ENCODE measurements at regions not wholly inside any gene's neighbourhood (a gene's known extent, or its start where the extent isn't known, plus 50 kb on each side); places are given as distances from the start of the nearest gene placed in this dataset.
"Not testable (repeated sequence)": the region's sequence is repeated elsewhere in the genome, so short reads cannot be mapped to it uniquely, and the experiment has no call there.

- DNase-seq, result no peak
These were observed 636.2 kb upstream of the SPRY2 start for GRCh38 chr13:80977168-80977567.

GRCh38 chr13:80975903-80976302 is 635.0 kb upstream of the SPRY2 start:
- no peak for DNase-seq

DNA sequence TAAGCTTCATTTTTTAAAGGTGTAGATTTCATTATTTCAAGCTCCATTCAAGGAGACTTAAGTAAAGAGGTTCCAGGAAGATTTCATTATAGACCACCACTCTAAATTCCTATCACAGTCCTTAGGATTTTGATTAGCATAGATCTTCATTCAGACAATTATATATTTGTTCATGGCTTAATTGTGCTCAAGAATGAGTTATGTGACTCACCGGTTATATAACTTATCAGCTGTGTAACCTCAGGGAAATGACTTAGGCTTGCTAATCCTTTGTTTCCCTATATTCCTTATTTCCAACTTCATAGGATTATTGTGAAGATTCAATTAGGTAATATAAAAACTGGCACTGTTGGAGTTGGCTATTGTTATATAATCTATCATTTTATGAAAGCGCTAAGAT is 632.8 kb upstream of the SPRY2 start:
- no peak for DNase-seq

DNA sequence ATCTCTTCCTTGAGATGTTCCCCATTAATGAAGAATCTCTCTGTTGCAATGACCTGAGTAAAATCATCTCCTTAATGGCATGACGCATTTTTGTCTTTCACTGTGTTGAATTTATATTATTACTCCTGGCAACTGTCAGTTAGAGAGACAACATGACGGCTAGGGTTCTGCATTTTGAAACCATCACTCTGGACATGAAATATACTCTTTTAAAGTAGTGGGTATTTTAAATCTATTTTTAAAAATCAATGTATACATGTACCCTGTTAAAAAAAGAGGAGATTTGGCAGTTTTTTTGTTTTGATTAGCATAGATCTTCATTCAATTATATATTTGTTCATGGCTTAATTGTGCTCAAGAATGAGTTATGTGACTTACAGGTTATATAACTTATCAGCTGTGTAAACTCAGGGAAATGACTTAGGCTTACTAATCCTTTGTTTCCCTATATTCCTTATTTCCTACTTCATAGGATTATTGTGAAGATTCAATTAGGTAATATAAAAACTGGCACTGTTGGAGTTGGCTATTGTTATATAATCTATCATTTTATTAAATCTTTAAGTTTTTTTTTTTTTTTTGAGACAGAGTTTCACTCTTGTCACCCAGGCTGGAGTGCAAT is 632.0 kb upstream of the SPRY2 start:
- no peak for DNase-seq

- DNase-seq, result no peak
These were observed 624.2 kb upstream of the SPRY2 start for GRCh38 chr13:80965097-80965496.

DNA sequence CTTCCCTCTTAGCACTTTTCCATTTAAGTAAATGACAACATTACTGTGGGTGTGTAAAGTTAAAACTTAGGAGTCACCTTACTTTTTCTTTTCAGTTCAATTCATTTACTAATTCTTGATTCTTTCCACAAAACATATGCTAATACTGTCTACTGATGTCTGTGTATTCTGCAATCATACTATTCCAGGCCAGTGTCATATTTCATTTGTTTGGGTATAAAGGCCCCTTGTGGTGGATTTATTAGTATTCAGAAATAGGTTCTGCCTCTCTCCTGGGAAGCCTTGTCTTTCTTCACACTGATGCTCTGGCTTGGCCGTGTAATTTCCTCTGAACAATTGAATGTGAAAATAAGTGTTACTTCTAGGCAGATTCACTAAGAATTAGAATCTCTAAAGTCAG is 621.9 kb upstream of the SPRY2 start:
- DNase-seq, result no peak

DNA sequence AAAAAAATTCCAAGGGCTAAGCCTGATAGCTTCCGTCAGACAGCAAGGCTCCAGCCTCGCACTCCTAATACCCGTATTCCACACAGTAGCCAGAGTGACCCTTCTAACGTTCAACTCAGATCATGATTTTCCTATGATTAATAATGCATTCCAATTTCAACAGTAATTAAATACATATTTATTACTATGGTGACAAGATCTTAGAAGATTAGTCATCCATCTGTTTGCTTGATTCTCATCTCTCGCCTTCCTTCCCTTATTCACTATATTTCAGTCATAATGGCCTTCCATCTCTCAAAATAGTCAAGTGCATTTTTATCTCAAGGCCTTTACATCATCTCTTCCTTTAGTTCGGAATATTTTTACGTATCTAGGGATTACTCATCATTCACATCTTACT is 621.2 kb upstream of the SPRY2 start:
- no peak for DNase-seq

- DNase-seq, result no peak
These were observed 616.2 kb upstream of the SPRY2 start for GRCh38 chr13:80957019-80957655.

DNA sequence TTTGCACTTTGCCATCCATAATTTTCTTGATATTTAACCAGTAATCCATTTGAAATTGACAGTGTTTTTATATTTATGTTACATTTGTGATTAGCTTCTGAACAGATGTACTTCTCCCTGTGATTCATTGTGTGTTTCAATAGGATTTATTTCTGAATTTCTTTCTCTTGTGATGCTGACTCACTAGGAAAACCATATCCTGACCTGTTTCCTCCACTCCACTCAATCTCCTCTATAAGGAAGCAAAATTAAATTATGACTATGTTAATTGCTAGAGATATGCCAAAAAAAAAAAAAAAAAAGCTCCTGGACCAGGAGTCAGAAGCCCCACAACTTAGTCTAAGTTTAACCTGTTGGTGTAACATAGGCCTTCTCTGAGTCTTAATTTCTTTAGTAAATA is 614.6 kb upstream of the SPRY2 start:
- peak in 1 of 3 donors; percentile 3 for DNase-seq

GRCh38 chr13:80952158-80952557 is 611.2 kb upstream of the SPRY2 start:
- DNase-seq, result no peak

- DNase-seq, result no peak
These were observed 605.3 kb upstream of the SPRY2 start for GRCh38 chr13:80946008-80946802.

- no peak for DNase-seq
These were observed 604.4 kb upstream of the SPRY2 start for GRCh38 chr13:80945328-80945727.

GRCh38 chr13:80939581-80939980 is 598.7 kb upstream of the SPRY2 start:
- DNase-seq, result no peak

GRCh38 chr13:80931766-80932165 is 590.8 kb upstream of the SPRY2 start:
- no peak for DNase-seq

- DNase-seq, result no peak
These were observed 590.2 kb upstream of the SPRY2 start for GRCh38 chr13:80931118-80931517.

DNA sequence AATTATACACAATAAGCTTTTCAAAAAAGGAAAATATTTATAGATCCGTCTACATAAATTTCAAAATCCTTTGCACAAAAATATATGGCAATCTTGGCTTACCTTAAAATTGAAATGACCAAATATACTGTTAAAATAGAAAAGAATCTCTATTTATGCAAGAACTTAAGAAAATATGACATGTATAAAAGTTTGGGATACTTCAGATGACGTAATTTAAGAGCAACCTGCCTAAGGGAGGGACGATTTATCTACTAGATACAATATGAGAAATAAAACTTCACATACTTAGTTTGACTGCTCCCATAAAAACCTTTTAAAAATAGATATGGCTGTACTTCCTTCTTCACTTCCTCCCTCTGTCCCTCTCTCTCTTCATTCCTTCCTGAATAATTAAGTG is 587.3 kb upstream of the SPRY2 start:
- DNase-seq, result no peak

DNA sequence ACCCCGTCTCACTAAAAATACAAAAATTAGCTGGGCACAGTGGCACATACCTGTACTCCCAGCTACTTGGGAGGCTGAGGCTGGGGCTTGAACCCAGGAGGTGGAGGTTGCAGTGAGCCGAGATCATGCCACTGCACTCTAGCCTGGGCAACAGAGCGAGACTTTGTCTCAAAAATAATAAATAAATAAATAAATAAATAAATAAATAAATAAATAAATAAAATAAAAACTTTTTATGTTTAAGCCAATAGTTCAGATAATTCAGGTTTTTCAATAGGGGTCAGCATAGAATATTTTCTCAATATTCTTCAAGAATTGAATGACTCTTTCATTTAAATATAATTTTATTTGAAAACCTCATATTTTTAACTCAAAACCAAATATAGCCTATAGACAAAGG is 585.1 kb upstream of the SPRY2 start:
- DNase-seq, result not testable (repeated sequence)

DNA sequence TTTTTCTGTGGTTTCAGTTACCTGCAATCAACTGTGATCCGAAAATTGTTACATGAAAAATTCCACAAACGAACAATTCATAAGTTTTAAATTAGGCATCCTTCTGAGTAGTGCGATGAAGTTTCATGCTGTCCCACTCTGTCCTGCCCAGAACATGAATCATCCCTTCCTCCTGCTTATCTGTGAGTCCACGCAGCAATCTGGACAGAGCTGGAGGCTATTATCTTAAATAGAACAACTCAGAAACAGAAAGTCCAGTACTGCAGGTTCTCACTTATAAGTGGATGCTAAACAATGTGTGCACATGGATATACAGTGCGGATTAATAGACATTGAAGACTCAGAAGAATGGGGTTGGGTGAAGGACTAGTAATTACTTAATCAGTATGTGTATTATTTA is 583.7 kb upstream of the SPRY2 start:
- no peak for DNase-seq

GRCh38 chr13:80923907-80924306 is 583.0 kb upstream of the SPRY2 start:
- peak in 1 of 3 donors; percentile 7 for DNase-seq

GRCh38 chr13:80921971-80922370 is 581.0 kb upstream of the SPRY2 start:
- DNase-seq, result no peak

- no peak for DNase-seq
These were observed 580.6 kb upstream of the SPRY2 start for GRCh38 chr13:80921541-80921940.

- peak in 2 of 3 donors; percentile 7 to 13 for DNase-seq
These were observed 565.9 kb upstream of the SPRY2 start for GRCh38 chr13:80906860-80907259.

GRCh38 chr13:80904386-80904785 is 563.5 kb upstream of the SPRY2 start:
- no peak for DNase-seq

DNA sequence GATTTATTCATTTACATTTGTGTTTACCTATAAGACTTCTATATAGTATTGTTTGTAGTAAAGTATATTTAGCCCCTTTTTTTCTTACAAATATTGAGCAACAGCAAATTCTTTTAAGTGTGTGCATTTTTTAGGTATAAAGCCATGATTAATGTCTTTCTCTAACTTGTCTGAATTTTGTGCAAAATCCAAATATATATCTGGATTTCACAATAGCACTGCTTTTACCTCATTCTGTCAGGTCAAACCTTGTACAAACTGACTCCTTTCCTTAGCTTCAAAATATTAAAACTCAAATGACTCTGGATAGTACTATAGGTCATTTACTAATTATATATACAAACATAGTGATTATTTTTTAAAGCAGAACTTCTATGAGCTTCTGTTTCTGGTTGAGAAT is 563.0 kb upstream of the SPRY2 start:
- DNase-seq, result no peak
